Stimulated activated CD8-positive, alpha-beta memory T cell treated with anti-CD3 and anti-CD28 coated beads, Interleukin-7, amount 100 ng/mL, for 48 hours (primary cell): ENCODE measurements at regions not wholly inside any gene's neighbourhood (a gene's known extent, or its start where the extent isn't known, plus 50 kb on each side); places are given as distances from the start of the nearest gene placed in this dataset.
"Not testable (repeated sequence)": the region's sequence is repeated elsewhere in the genome, so short reads cannot be mapped to it uniquely, and the experiment has no call there.

ENCODE experiments used
- DNase-seq, 2 donors: peaks; one replicate each; pipeline ENCODE4 v3.0.0-alpha.2; 2020; ENCODE audit warnings: low read depth in 1 of 2; ENCODE audit errors: extremely low read depth in 1 of 2

- no peak for DNase-seq
Measured at GRCh38 chr18:41071826-41072225, 883.2 kb upstream of the PIK3C3 start.

- DNase-seq, result no peak
Measured at GRCh38 chr18:41069167-41069566, 885.9 kb upstream of the PIK3C3 start.

- DNase-seq, result no peak
Measured at GRCh38 chr18:41064916-41065315, 890.1 kb upstream of the PIK3C3 start.

GRCh38 chr18:41060967-41061366 is 894.1 kb upstream of the PIK3C3 start:
- no peak for DNase-seq

GRCh38 chr18:41059126-41059415 is 896.0 kb upstream of the PIK3C3 start:
- DNase-seq, result no peak

- no peak for DNase-seq
Measured at GRCh38 chr18:41058351-41059125, 896.5 kb upstream of the PIK3C3 start.

GRCh38 chr18:41052625-41053024 is 902.4 kb upstream of the PIK3C3 start:
- no peak for DNase-seq

GRCh38 chr18:41046250-41046649 is 908.8 kb upstream of the PIK3C3 start:
- DNase-seq, result not testable (repeated sequence)

GRCh38 chr18:41043876-41044275 is 911.2 kb upstream of the PIK3C3 start:
- DNase-seq, result no peak

- no peak for DNase-seq
Measured at GRCh38 chr18:41042866-41043265, 912.2 kb upstream of the PIK3C3 start.

- no peak for DNase-seq
Measured at GRCh38 chr18:41038071-41038470, 917.0 kb upstream of the PIK3C3 start.

GRCh38 chr18:41036346-41036745 is 918.7 kb upstream of the PIK3C3 start:
- DNase-seq, result no peak

GRCh38 chr18:41034413-41034812 is 920.6 kb upstream of the PIK3C3 start:
- no peak for DNase-seq

- no peak for DNase-seq
Measured at GRCh38 chr18:41025666-41026065, 929.4 kb upstream of the PIK3C3 start.

- DNase-seq, result no peak
Measured at GRCh38 chr18:41024792-41025191, 930.2 kb upstream of the PIK3C3 start.

GRCh38 chr18:41022484-41022883 is 932.5 kb upstream of the PIK3C3 start:
- no peak for DNase-seq

GRCh38 chr18:41021089-41021488 is 933.9 kb upstream of the PIK3C3 start:
- DNase-seq, result no peak

- DNase-seq, result no peak
Measured at GRCh38 chr18:41012194-41012593, 942.8 kb upstream of the PIK3C3 start.

GRCh38 chr18:41009926-41010325 is 945.1 kb upstream of the PIK3C3 start:
- DNase-seq, result no peak

- no peak for DNase-seq
Measured at GRCh38 chr18:41004324-41004723, 950.7 kb upstream of the PIK3C3 start.

GRCh38 chr18:40995529-40995928 is 959.5 kb upstream of the PIK3C3 start:
- no peak for DNase-seq

- no peak for DNase-seq
Measured at GRCh38 chr18:40993363-40993762, 961.7 kb upstream of the PIK3C3 start.

- DNase-seq, result no peak
Measured at GRCh38 chr18:40987581-40987980, 967.5 kb upstream of the PIK3C3 start.
